NCI-H1436 (cell line): ENCODE measurements at regions not wholly inside any gene's neighbourhood (a gene's known extent, or its start where the extent isn't known, plus 50 kb on each side); places are given as distances from the start of the nearest gene placed in this dataset.

Experiments used
- DNase-seq: peaks from one replicate; lab custom pipeline; 2025; lab: John Stamatoyannopoulos, UW

GRCh38 chr6:163695414-163695864 is 280.9 kb downstream of the QKI start:
- no peak for DNase-seq

- no peak for DNase-seq
Measured at GRCh38 chr6:163694988-163695398, 280.5 kb downstream of the QKI start.

- no peak for DNase-seq
Measured at GRCh38 chr6:163694072-163694471, 279.6 kb downstream of the QKI start.

- DNase-seq = no peak
Measured at GRCh38 chr6:163691049-163691448, 276.5 kb downstream of the QKI start.

GRCh38 chr6:163688739-163689362 is 274.3 kb downstream of the QKI start:
- no peak for DNase-seq

GRCh38 chr6:163687075-163687474 is 272.6 kb downstream of the QKI start:
- DNase-seq = no peak

GRCh38 chr6:163686301-163686700 is 271.8 kb downstream of the QKI start:
- DNase-seq = no peak

- no peak for DNase-seq
Measured at GRCh38 chr6:163683105-163683622, 268.6 kb downstream of the QKI start.

- no peak for DNase-seq
Measured at GRCh38 chr6:163679753-163680152, 265.2 kb downstream of the QKI start.

- no peak for DNase-seq
Measured at GRCh38 chr6:163679012-163679660, 264.6 kb downstream of the QKI start.

- no peak for DNase-seq
Measured at GRCh38 chr6:163675611-163676010, 261.1 kb downstream of the QKI start.

GRCh38 chr6:163672710-163673109 is 258.2 kb downstream of the QKI start:
- DNase-seq = no peak

- DNase-seq = no peak
Measured at GRCh38 chr6:163671791-163672190, 257.3 kb downstream of the QKI start.

- no peak for DNase-seq
Measured at GRCh38 chr6:163671355-163671754, 256.8 kb downstream of the QKI start.

GRCh38 chr6:163670336-163670735 is 255.8 kb downstream of the QKI start:
- no peak for DNase-seq

GRCh38 chr6:163668061-163668426 is 253.5 kb downstream of the QKI start:
- no peak for DNase-seq

- DNase-seq = peak; percentile 7
Measured at GRCh38 chr6:163667372-163668060, 253.0 kb downstream of the QKI start.

GRCh38 chr6:163665464-163665863 is 250.9 kb downstream of the QKI start:
- no peak for DNase-seq

GRCh38 chr6:163663575-163663974 is 249.1 kb downstream of the QKI start:
- no peak for DNase-seq

GRCh38 chr6:163662604-163663225 is 248.2 kb downstream of the QKI start:
- DNase-seq = no peak

GRCh38 chr6:163661272-163661671 is 246.8 kb downstream of the QKI start:
- DNase-seq = no peak

- DNase-seq = no peak
Measured at GRCh38 chr6:163659803-163660202, 245.3 kb downstream of the QKI start.
